GM04503 (cell line): ENCODE measurements at regions not wholly inside any gene's neighbourhood (a gene's known extent, or its start where the extent isn't known, plus 50 kb on each side); places are given as distances from the start of the nearest gene placed in this dataset.

Experiments used
- DNase-seq: peaks from one replicate; pipeline ENCODE4 v3.0.0-alpha.2; 2012; ENCODE audit warnings: low read depth

DNA sequence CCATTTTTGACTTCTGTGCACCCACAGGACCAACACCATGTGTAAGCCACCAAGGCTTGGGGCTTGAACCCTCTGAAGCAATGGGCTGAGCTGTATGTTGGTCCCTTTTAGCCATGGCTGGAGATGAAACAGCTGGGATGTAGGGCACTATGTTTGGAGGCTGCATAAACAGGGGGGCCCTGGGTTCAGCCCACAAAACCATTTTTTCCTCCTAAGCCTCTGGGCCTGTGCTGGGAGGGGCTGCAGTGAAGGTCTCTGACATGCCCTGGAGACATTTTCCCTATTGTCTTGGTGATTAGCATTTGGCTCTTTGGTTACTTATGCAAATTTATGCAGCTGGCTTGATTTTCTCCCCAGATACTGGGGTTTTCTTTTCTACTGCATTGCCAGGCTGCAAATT is 144.9 kb downstream of the ZNF326 start:
- DNase-seq, result no peak

DNA sequence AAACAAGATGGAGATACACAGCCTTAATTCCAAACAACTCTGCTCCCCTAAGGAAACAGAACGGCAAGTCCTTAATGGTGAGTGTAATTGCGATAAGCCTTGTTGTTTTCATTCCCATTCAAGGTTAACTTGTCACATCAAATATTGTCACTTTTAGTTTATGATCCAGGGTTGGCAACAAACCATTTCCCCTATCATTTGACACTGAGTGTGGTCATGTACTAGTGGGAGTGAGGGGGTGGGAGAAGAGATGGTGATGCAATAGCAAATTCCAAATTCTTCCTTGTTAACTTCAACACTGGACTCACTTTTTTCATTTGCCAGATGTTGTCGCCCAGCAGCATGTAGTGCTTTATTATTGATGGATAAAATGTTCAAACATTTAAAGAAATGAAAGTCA is 140.4 kb downstream of the ZNF326 start:
- no peak for DNase-seq

DNA sequence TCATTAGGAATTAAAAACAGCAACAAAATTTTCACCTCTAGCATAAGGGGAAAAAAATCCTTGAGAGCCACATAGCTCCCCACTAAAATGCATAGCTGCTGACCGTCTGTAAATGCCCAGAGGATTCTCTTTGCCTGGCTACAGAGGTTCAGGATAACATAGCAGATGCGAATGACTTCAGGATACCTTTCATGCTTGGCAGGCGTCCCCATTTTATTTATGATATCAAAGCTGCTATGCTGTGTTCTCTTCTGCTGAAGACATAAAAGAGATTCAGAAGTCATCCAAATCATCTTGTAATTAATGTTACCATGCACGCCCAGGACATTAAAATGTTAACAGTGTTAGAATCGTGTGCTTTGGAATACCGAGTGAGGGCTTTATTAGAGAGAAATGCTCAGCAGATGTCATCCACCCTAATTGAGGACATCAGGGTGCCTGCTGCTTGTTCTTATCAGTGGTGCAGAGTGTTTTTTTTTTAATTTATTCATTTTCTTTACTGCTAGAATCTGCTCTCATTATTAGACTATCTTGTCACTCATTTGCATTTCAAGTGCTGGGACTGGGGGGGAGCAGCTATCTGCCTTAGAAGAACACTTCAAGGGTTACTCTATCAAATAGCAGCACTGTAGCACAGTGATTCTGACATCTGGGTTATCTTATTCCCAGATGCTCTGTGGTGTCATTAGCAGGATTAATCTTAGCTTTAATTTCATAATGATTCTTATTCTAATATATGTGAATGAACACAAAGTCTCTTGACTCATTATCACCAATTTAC is 139.5 kb downstream of the ZNF326 start:
- no peak for DNase-seq

DNA sequence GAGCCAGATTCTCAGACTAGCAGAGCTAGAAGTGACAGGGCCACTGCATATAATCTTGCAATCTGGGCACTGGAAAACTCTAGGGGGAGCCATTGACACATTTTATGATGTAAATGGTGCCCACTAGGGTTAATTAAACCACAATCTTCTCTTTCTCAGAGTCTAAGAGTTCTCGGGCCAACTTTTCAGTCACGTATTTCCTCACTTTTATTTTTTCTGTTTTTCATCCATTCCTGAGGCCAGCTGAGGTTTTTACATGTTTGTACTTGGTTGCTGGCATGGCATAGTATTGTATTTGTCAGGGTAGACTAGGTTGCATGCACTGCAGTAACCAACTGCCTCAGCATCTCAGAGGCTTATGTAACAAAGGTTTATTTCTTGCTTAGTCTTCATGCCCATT is 138.2 kb downstream of the ZNF326 start:
- DNase-seq, result no peak

DNA sequence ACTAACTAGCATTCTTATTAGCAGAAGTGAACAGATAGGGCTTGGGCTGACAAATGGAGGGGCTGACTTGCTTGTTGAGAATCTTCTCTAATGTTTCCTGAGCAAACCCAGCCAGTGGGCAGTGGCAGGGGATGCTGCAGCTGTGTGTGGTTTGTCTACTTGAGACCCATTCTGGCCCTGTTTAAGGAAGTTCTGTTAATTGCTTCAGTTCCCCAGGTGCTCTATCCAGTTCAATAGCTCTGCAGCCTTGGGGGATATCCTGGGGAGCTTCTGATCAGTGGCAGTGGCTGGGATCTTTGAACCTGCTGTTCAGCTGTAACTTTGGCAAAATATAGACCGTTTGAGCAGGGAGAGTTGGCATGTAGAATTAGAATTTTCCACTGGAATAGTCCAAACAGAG is 137.4 kb downstream of the ZNF326 start:
- DNase-seq, result no peak

DNA sequence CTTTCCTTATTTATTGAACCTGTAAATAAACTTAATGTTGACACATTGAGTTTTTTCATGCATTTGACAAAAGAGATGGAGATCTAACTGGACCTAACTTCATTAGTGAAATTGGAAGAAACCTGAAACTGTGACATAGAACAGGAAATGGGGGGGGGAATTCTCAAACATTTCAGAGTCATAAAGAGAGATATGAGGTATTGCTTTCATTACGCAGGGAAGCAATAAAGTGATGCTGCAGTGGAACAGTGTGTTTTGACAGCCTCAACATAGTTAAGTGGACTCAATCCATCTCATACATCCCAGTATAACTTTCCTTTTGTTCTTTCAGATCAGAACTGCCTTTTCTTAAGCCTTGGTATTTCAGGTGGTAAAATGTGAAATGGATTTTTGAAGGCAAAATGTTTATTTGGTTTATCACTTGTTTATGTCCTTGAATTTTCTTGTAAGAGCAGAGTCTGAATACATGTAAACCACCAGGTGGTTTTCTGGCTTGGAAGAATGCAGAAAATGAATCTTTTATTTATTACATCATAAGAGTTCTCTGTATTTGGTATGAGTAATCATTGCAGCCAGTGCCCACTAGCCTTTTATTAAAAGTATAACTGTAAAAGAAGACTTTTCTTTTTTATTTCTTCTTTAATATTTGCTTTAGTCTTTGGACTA is 132.5 kb downstream of the ZNF326 start:
- DNase-seq, result no peak

DNA sequence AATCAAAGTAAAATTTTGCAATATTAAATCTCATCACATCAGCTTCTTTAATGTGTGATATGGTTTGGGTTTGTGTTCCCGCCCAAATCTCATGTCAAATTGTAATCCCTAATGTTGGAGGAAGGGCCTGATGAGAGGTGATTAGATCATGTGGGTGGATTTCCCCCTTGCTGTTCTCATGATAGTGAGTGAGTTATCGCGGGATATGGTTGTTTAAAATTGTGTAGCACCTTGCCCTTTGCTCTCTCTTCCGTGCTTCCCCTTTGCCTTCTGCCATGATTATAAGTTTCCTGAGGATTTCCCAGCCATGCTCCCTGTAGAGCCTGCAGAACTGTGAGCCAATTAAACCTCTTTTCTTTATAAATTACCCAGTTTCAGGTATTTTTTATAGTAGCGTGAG is 131.9 kb downstream of the ZNF326 start:
- DNase-seq, result no peak

DNA sequence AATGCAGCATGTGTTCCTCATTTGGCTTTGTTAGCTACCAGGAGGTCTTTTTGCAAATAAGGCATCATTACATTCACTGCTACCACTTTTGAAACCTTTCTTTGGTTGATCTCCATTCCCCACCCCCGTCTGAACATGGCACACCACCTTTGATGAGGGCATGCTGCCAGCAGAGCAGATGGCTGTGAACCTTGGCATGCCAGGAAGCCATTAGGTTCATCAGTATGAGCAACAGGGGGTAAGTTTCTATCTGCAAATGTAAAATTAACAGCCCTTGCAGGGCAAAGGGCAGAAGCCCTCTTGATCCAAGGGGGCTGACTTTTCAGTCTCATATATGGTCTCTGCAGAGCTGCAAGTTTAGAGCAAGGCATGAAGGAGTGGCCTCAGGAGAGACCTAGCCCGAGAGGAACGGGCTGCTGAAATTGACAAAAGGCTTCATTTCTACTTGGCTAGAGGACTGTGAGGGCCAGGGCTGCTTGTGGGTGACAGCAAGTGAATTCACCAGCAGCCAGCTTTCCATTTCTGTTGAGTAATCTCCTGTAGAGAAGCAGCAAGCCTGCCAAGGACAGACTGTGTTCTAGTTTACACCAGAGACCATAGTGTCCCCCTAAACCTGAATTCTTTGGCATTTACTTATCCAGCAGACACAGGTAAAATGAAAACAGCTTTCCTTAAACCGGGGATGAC is 127.9 kb downstream of the ZNF326 start:
- DNase-seq, result no peak

DNA sequence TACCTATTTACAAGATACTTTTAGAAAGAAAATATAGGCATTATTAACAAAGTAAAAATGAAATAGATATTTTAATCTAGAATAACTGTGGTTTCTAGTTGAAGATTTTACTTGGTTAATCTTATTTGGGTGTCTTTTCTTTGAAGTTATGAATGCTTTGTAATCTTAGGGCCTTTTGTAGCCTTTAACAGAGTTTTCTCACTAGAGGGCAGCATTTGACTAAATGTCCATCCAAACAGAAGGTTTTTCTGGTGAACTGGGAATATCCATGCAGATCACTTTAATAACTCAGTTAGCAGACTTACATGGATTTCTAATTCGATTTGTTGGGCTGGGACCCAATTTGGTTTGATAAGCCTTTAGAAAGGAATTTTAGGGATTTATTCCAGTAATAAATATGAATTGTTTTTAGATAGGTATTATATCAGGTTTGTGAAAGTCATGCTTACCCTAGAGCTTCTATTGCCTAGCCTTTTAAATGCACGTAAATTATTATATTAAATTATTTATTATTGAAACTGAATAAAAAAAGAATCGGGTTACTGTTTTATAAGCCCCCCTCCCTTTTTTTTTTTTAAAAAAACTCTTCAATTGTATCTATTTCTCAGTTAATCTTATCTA is 119.7 kb downstream of the ZNF326 start:
- DNase-seq, result peak; percentile 13

DNA sequence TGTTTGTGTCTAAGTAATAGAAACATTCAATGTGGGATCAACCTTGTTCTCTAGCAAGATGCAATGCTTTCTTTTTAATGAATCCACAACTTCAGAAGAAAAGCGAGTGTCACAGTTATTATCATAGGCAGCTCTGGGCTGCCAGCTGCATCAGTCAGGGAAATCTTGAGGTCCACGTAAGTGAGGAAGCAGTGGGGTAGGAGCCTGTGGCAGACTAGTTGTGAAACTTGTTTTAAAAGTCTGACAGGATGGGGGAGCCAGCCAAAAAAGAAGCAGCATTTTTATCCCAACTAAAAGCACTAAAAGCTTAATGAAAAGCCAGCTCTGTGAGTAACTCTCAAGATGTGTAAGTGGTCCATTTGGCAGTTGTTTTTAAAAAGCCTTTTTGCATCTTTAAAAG is 113.1 kb downstream of the ZNF326 start:
- no peak for DNase-seq

DNA sequence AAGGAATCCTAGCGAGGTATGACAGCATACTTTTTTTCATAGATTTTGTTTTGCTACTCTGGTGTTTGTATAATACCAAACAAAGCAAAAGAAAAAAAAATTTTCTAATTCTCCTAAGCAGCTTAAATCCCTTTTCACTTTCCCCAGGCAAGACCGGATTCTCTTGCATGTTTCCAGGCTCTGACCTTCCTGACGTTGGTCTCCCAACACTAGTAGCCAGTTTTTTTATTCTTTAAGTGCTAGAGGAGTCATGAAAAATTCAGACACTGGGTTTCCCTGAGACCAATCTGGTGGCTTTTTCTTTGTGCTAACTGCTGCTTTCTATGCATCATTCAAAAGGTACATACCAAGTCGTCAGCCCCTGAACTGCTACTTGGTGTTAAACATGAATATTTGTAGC is 111.4 kb downstream of the ZNF326 start:
- DNase-seq, result no peak

DNA sequence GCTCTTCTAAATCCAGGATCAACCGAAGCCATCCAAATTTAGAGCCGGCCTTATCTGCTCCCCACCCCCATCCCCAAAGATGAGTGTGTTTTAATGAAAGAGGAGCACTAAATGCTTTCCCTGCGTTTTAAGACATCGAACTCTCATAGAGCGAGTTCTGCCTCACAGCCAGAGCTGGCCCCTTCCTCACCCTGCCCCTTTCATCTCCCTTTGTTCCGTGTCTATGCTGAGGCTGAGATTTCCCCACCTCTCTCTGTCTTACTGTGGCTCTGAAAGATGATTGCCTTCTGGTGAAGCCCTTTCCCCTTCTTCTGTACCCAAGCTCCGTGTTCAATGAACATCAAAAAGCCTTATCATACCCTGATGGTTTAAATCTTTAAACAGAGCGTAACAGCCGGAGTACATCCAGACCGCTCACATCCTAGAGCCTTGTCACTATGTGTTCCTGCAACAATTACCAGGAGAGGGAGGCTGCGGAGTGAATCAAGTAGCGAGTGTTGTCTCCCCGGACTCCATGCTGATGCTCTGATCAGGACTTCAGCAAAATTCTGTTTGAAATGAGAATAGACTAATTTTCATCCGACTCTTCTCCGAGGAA is 110.1 kb downstream of the ZNF326 start:
- DNase-seq, result no peak

DNA sequence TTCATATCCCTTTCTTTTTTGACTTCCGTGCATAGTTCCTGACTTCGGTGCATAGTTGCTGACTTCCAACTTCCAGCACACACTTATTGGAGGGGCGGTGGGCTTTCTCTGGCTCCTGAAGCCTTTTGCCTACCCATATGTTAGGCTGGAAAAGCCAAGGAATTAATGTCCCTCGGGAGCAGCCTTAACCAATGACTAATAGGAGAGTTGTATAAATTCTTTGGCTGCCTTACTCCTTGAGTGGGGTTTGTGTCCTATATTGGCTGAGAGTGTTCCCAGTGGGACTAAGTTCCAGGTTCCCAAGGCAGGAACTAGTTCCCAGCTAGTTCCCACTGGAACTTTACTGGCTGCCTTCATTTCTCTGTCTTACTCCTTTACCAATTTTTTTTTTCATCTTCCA is 105.7 kb downstream of the ZNF326 start:
- DNase-seq, result no peak

DNA sequence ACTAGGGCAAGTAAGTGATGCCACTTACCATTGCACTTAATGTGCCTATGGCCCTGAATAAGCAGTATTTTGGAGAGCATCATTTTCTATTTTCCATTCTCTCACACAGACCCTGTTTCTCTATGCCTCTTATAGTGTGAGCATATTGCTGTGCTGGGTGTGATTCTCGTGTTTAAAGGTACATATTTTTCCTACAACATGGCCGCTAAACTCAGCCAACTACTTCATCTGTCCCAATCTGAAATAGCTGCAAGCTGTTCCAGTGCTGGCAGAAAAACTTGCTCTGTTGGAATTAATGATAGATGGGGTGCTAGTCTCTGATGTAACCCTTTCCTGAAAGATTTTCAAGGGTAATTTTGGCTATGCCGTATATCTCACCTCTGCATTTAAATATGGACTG is 97.5 kb downstream of the ZNF326 start:
- no peak for DNase-seq
